ENCODE measurements at regions not wholly inside any gene's neighbourhood (a gene's known extent, or its start where the extent isn't known, plus 50 kb on each side); places are given as distances from the start of the nearest gene placed in this dataset.

DNA sequence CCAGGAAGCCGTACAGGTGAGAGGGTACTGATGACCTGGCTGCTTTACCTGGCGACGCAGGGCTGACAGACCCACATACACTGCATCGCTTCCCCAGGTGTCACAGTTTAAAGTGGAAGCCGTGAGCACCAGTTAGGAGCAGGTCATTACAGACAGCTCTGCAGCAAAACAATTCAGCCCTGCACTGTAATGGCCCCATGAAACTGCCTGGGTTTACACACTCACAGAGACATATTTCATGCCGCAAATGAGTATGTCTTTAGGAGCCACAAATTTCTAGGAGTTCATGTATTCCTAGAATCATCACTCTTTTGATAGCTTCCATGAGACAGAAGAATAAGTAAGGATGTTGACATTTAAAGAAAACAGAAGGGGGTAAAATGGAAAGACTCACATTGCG lies 723.1 kb downstream of the MATN1 start (continued):
- TF ChIP-seq REST (IDR thresholded peaks at IDR 0.05; ENCODE audit: low read depth) = no peak
- TF ChIP-seq CEBPB (IDR thresholded peaks at IDR 0.05; ENCODE audit: low read depth) = no peak
- TF ChIP-seq JUND (IDR thresholded peaks at IDR 0.05) = no peak
- TF ChIP-seq ZFX (IDR thresholded peaks at IDR 0.05) = no peak
- TF ChIP-seq ELF1 (IDR thresholded peaks at IDR 0.05; ENCODE audit: borderline replicate concordance, low read depth) = no peak
- TF ChIP-seq, protein P1, sequence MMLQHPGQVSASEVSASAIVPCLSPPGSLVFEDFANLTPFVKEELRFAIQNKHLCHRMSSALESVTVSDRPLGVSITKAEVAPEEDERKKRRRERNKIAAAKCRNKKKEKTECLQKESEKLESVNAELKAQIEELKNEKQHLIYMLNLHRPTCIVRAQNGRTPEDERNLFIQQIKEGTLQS (IDR thresholded peaks at IDR 0.05) = no peak
- no peak for TF ChIP-seq EZH2 (IDR thresholded peaks at IDR 0.05)
- TF ChIP-seq EZH2phosphoT487 (IDR thresholded peaks at IDR 0.05; ENCODE audit: borderline replicate concordance) = no peak
- TF ChIP-seq CTCF (IDR thresholded peaks at IDR 0.05 in 2 of 3, conservative IDR thresholded peaks at IDR 0.05 in 1 of 3; ENCODE audit: borderline replicate concordance in 1 of 3, insufficient read depth in 1 of 3, low read depth in 2 of 3, low read length in 2 of 3) = no peak
- TF ChIP-seq EGR1 (IDR thresholded peaks at IDR 0.05; ENCODE audit: low read depth) = no peak
- no peak for TF ChIP-seq SRF (IDR thresholded peaks at IDR 0.05; ENCODE audit: low read depth)
- no peak for TF ChIP-seq SIN3A (IDR thresholded peaks at IDR 0.05; ENCODE audit: low read depth)
- no peak for TF ChIP-seq YY1 (IDR thresholded peaks at IDR 0.05; ENCODE audit: extremely low read depth, insufficient replicate concordance, low read depth, low read length)

Data from HCT116 (cell line).